Effector memory CD8-positive, alpha-beta T cell (primary cell): ENCODE measurements at regions not wholly inside any gene's neighbourhood (a gene's known extent, or its start where the extent isn't known, plus 50 kb on each side); places are given as distances from the start of the nearest gene placed in this dataset.
"Not testable (repeated sequence)": the region's sequence is repeated elsewhere in the genome, so short reads cannot be mapped to it uniquely, and the experiment has no call there.

ENCODE experiments used
- ATAC-seq: fragments of 150-1000 bp; cut with Tn5 transposase; replicated peaks from 2 replicates; pipeline ENCODE4 v1.10.0; 2021; ENCODE audit warnings: mild to moderate bottlenecking, moderate library complexity
- DNase-seq, 3 experiments: peaks; one replicate each; pipeline ENCODE4 v3.0.0; 2021
- H3K27ac Mint-ChIP-seq, 2 donors: one replicate each; pipeline ENCODE4 v1.8.0; 2022; ENCODE audit warnings: mild to moderate bottlenecking in 2 of 2, mixed read lengths in 2 of 2, moderate library complexity in 2 of 2
- H3K27me3 Mint-ChIP-seq, 2 donors: one replicate each; pipeline ENCODE4 v1.8.0; 2022; ENCODE audit warnings: mixed read lengths in 2 of 2
- H3K36me3 Mint-ChIP-seq: one replicate; pipeline ENCODE4 v1.8.0; 2022; ENCODE audit warnings: mild to moderate bottlenecking, moderate library complexity, mixed read lengths; ENCODE audit not compliant: insufficient read depth
- H3K4me1 Mint-ChIP-seq, 2 donors: one replicate each; pipeline ENCODE4 v1.8.0; 2022; ENCODE audit warnings: low read depth in 2 of 2, mixed read lengths in 2 of 2
- H3K4me3 Mint-ChIP-seq, 2 donors: one replicate each; pipeline ENCODE4 v1.8.0; 2022; ENCODE audit warnings: mild to moderate bottlenecking in 2 of 2, mixed read lengths in 2 of 2, moderate library complexity in 2 of 2
- H3K9me3 Mint-ChIP-seq, 2 donors: one replicate each; pipeline ENCODE4 v1.8.0; 2022; ENCODE audit warnings: mixed read lengths in 2 of 2

DNA sequence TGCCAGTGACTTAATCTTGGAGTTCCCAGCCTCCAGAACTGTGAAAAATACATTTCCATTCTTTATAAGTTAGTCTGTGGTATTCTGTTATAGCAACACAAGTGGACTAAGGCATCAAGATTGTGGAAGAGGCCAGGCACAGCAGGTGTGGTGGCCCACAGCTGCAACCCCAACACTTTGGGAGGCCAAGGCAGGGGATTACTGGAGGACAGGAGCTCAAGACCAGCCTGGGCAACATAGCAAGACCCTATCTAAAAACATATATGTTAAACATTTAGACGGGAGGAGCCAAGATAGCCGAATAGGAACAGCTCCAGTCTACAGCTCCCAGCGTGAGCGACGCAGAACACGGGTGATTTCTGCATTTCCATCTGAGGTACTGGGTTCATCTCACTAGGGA is 310.4 kb downstream of the FOXO1 start:
- Mint-ChIP-seq H3K36me3 (no peaks in the 10 kb centered on the region), H3K4me3 (no peak overlapping the region), H3K9me3 (no peaks in the 10 kb centered on the region), H3K27me3 (no peaks in the 10 kb centered on the region), H3K4me1 (peaks cover 0 to 3% of the 10 kb centered on the region in 2 donors), H3K27ac (no peak overlapping the region)
- no peak for DNase-seq
- ATAC-seq = no peak

DNA sequence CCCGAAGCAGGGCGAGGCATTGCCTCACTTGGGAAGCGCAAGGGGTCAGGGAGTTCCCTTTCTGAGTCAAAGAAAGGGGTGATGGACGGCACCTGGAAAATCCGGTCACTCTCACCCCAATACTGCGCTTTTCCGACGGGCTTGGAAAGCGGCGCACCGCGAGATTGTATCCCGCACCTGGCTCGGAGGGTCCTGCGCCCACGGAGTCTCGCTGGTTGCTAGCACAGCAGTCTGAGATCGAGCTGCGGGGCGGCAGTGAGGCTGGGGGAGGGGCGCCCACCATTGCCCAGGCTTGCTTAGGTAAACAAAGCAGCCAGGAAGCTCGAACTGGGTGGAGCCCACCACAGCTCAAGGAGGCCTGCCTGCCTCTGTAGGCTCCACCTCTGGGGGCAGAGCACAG is 310.0 kb downstream of the FOXO1 start:
- not testable (repeated sequence) for H3K27ac Mint-ChIP-seq, H3K36me3 Mint-ChIP-seq, H3K27me3 Mint-ChIP-seq, H3K4me1 Mint-ChIP-seq, DNase-seq, H3K9me3 Mint-ChIP-seq, ATAC-seq, H3K4me3 Mint-ChIP-seq

DNA sequence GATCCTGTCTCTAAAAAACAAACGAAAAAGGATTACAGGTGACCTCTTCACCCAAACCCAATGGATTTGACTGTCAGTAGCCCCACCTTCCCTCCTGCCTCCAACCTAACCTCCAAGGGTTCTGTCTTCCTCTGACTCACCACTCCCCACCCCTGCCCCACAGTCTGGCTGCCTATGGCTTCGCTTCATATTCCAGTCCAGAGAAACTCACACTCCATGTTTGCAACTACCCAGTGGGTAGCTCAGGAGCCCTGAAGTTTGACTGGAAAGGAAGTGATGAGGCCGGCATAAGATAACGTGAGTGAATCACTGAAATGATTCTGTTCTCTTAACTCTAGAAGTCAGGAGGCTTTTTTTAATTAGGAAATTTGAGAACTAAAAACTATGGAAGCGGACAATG is 303.9 kb downstream of the FOXO1 start:
- Mint-ChIP-seq H3K4me1 (peaks cover 0 to 2% of the 10 kb centered on the region in 2 donors), H3K9me3 (no peaks in the 10 kb centered on the region), H3K36me3 (peaks cover 3% of the 10 kb centered on the region), H3K4me3 (no peak overlapping the region), H3K27me3 (no peaks in the 10 kb centered on the region), H3K27ac (no peak overlapping the region)
- ATAC-seq (no peak), DNase-seq (no peak)

DNA sequence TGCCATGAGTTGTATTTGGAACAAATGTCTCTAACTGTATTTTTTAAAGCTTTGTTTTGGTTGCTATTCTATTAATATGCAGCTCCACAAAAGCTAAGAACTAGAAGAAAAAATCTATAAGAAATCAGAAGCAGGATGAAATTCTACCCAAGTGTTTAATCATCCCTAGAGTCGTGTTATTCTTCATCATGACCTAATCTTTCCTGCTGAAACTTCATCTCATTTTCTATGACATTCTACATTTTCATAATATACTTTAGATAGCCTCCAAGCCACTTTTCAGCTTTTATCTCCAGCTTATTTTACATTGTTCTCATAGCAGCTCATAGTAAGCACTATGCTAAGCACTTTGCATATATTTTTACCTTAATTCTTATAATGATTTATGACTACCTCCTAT is 302.8 kb downstream of the FOXO1 start:
- Mint-ChIP-seq H3K27me3 (no peaks in the 10 kb centered on the region), H3K36me3 (peaks cover 3% of the 10 kb centered on the region), H3K9me3 (no peaks in the 10 kb centered on the region), H3K27ac (no peak overlapping the region), H3K4me3 (no peak overlapping the region), H3K4me1 (peaks cover 0 to 2% of the 10 kb centered on the region in 2 donors)
- ATAC-seq (no peak), DNase-seq (no peak)

DNA sequence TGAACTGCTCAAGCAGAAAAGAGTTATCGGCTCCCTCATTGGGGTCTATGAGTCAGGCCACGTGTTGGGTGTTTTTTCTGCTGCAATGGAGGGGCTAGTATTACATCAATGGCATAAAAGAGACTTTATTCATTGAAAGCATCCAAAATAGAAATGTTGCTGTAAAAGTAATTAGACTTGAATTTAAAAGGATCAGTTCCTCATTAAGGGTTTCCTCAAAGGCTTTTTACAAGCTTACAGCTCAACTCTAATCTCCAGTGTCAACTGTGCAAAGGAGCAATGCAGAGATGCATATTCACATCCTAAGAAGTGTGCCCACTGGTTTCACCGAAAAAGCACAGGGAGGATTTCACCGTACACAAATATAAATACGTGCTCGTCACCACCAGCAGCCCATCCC is 300.3 kb downstream of the FOXO1 start:
- Mint-ChIP-seq H3K27ac (no peak overlapping the region), H3K4me1 (peaks cover 0 to 5% of the 10 kb centered on the region in 2 donors), H3K9me3 (no peaks in the 10 kb centered on the region), H3K4me3 (no peak overlapping the region), H3K36me3 (peaks cover 3% of the 10 kb centered on the region), H3K27me3 (no peaks in the 10 kb centered on the region)
- ATAC-seq (no peak), DNase-seq (no peak)

DNA sequence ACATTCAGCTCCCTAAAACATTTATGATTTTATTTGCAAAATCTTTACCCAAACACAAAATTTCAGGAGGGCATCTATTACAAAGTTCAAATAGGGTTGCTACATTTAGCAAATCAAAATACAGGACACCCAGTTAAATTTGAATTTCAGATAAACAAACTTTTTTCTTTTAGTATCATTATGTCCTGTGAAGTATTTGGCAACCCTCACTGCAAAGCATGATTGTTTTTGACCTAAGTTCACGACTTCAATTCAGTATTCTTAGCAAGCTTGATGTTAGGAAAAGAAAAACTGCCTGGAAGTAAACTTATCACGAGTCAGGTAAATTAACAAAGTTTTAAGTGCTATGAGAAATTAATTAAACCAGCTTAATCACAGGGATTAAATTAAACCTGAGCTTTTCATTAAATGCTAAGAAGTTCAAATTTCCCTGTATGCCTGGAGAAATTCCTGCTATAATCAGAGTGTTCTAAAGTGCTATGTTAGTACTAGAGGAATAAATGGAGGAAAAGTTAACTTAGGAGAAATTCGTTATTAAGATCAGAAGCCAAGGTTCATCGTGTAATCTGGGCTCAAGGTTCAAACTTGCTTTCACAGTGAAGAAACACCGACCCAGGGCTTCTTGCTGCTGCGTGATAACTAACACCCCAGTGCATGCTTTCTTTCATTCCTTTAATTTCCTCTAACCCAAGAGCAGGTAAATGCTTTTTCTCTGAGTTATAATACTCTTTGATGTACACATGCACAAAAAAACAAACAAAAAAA is 298.1 kb downstream of the FOXO1 start:
- ATAC-seq = no peak
- Mint-ChIP-seq H3K27ac (no peak overlapping the region), H3K4me1 (peaks cover 0 to 7% of the 10 kb centered on the region in 2 donors), H3K4me3 (no peak overlapping the region), H3K36me3 (peaks cover 3% of the 10 kb centered on the region), H3K27me3 (no peaks in the 10 kb centered on the region), H3K9me3 (no peaks in the 10 kb centered on the region)
- no peak for DNase-seq

DNA sequence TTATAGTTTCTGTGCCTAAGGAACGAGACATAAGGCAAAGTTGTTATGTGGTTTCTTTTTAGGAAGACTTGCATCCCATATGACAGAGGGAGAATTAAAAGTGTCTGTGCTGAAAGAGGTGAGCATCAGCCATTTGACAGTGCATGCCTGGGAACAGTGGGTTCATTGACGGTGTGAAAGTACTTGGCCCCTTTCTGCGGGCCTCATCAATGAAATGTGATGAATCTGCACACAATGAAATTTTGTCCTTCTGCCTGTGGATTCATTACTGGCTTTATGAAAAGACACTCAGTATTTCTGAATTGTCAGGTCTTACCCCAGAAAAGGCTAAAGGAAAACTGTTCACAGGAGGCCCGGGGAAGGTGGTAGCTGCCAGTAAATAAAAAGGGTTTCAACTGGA is 295.8 kb downstream of the FOXO1 start:
- Mint-ChIP-seq H3K4me3 (no peak overlapping the region), H3K4me1 (peaks cover 8 to 14% of the 10 kb centered on the region in 2 donors), H3K36me3 (peaks cover 3% of the 10 kb centered on the region), H3K27me3 (no peaks in the 10 kb centered on the region), H3K27ac (peak overlapping the region in 1 of 2 donors; percentile 39), H3K9me3 (peaks cover 2 to 8% of the 10 kb centered on the region in 2 donors)
- no peak for ATAC-seq
- DNase-seq = no peak

DNA sequence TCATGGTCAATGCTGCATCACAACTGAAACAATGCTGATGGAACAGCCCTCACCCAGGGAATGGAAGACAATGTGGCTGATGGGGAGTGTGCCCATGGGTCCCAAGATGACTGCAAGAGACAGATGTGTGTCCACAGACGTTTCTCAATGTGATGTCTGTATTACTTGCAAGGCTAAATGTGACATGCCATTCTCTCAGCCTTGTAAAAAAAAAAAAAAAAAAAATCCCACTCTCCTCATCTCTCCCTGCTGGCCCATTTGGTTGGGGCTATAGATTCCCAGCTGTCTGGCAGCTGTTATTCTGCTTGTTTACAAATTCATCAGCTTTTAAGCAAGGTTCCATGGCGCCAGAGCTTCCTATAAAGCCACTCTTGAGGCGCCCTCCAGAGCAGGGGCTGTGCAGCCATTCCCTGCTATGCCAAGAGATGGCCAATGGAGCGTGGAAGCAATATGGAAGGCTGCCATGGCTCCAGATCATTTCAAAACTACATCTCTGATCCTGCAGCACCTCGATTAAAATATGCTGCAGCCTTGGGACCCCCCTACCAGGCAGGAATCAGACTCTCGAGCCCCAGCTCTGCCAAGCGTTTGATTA is 294.8 kb downstream of the FOXO1 start:
- Mint-ChIP-seq H3K27me3 (no peaks in the 10 kb centered on the region), H3K27ac (no peak overlapping the region), H3K9me3 (peaks cover 2 to 8% of the 10 kb centered on the region in 2 donors), H3K4me3 (no peak overlapping the region), H3K4me1 (peaks cover 8 to 14% of the 10 kb centered on the region in 2 donors), H3K36me3 (peaks cover 3% of the 10 kb centered on the region)
- DNase-seq (no peak), ATAC-seq (no peak)

DNA sequence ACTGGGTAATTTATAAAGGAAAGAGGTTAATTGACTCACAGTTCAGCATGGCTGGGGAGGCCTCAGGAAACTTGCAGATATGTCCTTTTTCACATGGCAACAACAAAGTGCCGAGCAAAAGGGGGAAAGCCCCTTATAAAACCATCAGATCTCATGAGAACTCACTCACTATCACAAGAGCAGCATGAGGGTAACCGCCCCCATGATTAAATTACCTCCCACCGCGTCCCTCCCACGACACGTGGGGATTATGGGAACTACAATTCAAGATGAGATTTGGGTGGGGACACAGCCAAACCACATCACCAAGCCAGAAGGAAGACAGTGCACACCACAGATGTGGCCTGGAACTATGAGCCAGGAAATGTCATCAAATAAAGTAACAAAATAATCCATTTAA is 292.8 kb downstream of the FOXO1 start:
- peak; percentile 69 for ATAC-seq
- H3K27me3 Mint-ChIP-seq, DNase-seq, H3K9me3 Mint-ChIP-seq, H3K36me3 Mint-ChIP-seq: not testable (repeated sequence)
- H3K4me3 Mint-ChIP-seq = peak overlapping the region; percentile 22 to 42
- peak overlapping the region; percentile 75 to 83 for H3K27ac Mint-ChIP-seq
- peaks cover 8 to 17% of the 10 kb centered on the region in 2 donors for H3K4me1 Mint-ChIP-seq

DNA sequence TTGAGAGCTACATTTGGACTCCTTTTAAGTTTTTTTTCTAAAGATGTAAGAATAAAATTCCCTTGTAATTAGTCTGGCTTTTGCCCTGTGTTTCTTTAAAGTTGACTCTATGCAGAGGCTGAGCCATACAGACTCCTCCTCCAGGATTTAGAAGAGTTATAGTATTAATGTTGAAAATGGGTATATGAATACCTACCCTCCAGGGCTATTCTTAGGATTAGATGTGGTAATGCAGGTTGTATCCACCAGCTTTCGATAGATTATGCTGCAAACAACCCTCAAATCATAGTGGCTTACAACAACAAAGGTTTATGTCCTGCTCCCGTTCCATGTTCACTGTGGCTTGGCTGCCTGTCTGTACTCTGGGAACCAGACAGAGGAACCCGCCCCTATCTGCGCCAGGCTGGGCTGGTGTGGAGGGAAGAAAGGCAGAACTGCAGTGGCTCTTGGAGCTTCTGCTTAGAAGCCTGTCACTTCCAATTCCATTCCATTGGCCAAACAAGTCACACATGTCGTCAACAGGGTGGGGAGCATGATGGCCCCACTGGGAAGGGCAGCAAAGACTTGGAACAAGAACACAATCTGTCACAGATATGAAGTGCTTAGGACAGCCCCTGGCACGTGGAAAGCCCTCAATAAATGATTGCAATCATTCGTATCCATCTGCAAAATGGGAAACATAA is 290.8 kb downstream of the FOXO1 start:
- Mint-ChIP-seq H3K36me3 (no peaks in the 10 kb centered on the region), H3K27me3 (no peaks in the 10 kb centered on the region), H3K4me1 (peaks cover 12 to 14% of the 10 kb centered on the region in 2 donors), H3K9me3 (peaks cover 2 to 8% of the 10 kb centered on the region in 2 donors), H3K27ac (peak overlapping the region in 1 of 2 donors; percentile 25), H3K4me3 (no peak overlapping the region)
- ATAC-seq = no peak
- no peak for DNase-seq

DNA sequence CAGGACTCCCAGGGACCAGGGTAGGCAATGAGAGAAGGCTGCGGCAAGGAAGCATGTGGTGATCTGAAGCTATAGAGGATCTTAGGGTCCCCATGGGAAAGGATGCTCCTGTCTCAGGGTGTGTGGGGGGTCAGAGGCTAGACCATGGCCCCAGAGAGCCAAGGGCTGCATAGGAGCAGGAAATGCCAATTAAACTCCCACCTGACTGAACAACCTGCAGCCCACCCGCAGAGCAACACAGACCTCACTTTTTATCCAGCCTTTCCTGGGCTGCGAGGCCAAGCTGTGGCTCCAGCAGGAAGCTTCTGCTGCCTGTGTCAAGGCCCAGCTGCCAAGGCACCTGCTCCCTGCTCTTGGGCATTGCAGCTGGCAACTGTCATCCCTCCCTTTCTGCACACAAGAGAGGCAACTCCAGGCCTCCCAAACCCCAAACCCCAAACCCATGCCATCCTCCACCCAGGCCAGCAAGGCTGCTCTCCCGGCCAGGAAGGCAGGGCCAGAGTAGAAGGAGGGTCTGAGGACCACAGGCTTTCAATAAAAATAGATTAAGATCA is 290.1 kb downstream of the FOXO1 start:
- DNase-seq (no peak), ATAC-seq (no peak)
- H3K9me3 Mint-ChIP-seq = peaks cover 2 to 8% of the 10 kb centered on the region in 2 donors
- peaks cover 12 to 14% of the 10 kb centered on the region in 2 donors for H3K4me1 Mint-ChIP-seq
- H3K27ac Mint-ChIP-seq = peak overlapping the region in 1 of 2 donors; percentile 33
- H3K27me3 Mint-ChIP-seq = no peaks in the 10 kb centered on the region
- no peak overlapping the region for H3K4me3 Mint-ChIP-seq
- H3K36me3 Mint-ChIP-seq = no peaks in the 10 kb centered on the region

DNA sequence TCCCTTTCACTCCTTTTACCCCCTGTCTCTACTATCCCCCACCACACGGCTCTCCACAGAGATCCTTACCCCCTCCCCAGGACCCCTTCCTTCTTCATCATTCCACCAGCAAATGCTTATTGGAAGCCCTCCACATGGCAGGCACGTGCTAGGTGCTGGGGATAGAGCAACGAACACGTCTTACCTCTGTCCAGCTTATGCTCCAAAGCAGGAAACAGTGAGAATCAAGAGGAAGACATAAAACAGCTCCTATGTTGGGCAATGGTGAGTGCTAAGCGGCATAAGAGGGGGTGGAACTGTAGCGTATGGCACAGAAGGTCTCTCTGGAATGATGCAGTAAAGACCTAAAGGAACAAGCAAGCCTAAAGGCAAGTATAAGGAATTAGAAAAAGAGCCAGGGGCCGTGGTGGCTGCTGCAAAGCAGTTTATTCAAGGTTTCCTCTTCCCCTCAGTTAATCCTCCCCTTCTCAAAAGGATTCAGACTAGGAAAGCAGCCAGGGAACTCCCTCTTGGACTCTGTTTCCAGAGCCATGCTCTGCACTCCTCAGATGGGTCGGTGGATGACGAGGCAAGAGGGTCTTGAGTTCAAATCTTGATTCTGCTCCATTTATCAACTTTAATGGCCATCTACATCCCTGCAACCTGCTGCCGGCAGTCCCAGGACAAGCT is 289.4 kb downstream of the FOXO1 start:
- no peaks in the 10 kb centered on the region for H3K36me3 Mint-ChIP-seq
- no peaks in the 10 kb centered on the region for H3K27me3 Mint-ChIP-seq
- H3K9me3 Mint-ChIP-seq = peaks cover 2 to 8% of the 10 kb centered on the region in 2 donors
- ATAC-seq (no peak), DNase-seq (no peak)
- H3K27ac Mint-ChIP-seq = peak overlapping the region in 1 of 2 donors; percentile 33
- peaks cover 12 to 14% of the 10 kb centered on the region in 2 donors for H3K4me1 Mint-ChIP-seq
- H3K4me3 Mint-ChIP-seq = no peak overlapping the region

DNA sequence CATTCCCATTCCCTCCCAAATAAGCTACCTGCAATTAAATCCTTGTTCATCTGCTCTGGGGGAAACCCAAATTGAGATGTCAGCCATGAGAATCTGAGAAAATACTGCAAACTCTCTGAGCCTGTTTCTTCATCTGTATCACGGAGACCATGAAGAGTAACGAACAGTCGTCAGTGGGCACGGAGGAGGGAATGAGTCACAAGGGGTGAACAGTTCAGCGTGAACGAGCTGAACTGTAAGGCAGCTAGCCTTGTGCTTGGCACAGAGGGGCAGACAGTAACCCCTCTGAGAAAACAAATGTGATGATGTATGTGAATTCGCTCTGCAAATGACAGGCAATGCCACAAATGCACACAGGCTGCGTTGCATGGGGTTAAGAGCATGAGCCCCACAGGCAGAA is 288.7 kb downstream of the FOXO1 start:
- Mint-ChIP-seq H3K9me3 (peaks cover 2 to 8% of the 10 kb centered on the region in 2 donors), H3K27ac (no peak overlapping the region), H3K36me3 (no peaks in the 10 kb centered on the region), H3K4me3 (no peak overlapping the region), H3K4me1 (peaks cover 12 to 14% of the 10 kb centered on the region in 2 donors), H3K27me3 (no peaks in the 10 kb centered on the region)
- ATAC-seq = peak; percentile 58
- DNase-seq = no peak
